ENCODE measurements at regions not wholly inside any gene's neighbourhood (a gene's known extent, or its start where the extent isn't known, plus 50 kb on each side); places are given as distances from the start of the nearest gene placed in this dataset.

- TF ChIP-seq CTCF (conservative IDR thresholded peaks at IDR 0.05; ENCODE audit: low read length) (no peak), EZH2phosphoT487 (IDR thresholded peaks at IDR 0.05; ENCODE audit: borderline replicate concordance) (no peak)
These were observed 891.9 kb upstream of the LRRTM1 start for GRCh38 chr2:81196383-81196851.

All from Loucy (cell line).